Neural cell (in vitro differentiated cells): ENCODE measurements at regions not wholly inside any gene's neighbourhood (a gene's known extent, or its start where the extent isn't known, plus 50 kb on each side); places are given as distances from the start of the nearest gene placed in this dataset.

ENCODE experiments used
- EZH2 ChIP-seq: fragments of 200-600, 300-800 bp; shearing (Covaris generic), sonication (generic); IDR thresholded peaks from 2 replicates; pipeline ENCODE4 v1.6.1; 2014; ENCODE audit warnings: antibody characterized with exemption, low read length, borderline replicate concordance, mild to moderate bottlenecking; ENCODE audit not compliant: insufficient read depth, poor library complexity, severe bottlenecking
- POLR2AphosphoS5 ChIP-seq: IDR thresholded peaks from 2 replicates; pipeline ENCODE4 v1.6.1; 2012
- TF ChIP-seq, protein P1 (sequence below): fragments of 450-650 bp; IDR thresholded peaks from 2 replicates; pipeline ENCODE4 v1.5.1; 2014; ENCODE audit warnings: antibody characterized with exemption, mild to moderate bottlenecking, moderate library complexity; ENCODE audit not compliant: poor library complexity, severe bottlenecking

- TF ChIP-seq, protein P1, sequence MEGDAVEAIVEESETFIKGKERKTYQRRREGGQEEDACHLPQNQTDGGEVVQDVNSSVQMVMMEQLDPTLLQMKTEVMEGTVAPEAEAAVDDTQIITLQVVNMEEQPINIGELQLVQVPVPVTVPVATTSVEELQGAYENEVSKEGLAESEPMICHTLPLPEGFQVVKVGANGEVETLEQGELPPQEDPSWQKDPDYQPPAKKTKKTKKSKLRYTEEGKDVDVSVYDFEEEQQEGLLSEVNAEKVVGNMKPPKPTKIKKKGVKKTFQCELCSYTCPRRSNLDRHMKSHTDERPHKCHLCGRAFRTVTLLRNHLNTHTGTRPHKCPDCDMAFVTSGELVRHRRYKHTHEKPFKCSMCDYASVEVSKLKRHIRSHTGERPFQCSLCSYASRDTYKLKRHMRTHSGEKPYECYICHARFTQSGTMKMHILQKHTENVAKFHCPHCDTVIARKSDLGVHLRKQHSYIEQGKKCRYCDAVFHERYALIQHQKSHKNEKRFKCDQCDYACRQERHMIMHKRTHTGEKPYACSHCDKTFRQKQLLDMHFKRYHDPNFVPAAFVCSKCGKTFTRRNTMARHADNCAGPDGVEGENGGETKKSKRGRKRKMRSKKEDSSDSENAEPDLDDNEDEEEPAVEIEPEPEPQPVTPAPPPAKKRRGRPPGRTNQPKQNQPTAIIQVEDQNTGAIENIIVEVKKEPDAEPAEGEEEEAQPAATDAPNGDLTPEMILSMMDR, result no peak
- TF ChIP-seq EZH2 (no peak), POLR2AphosphoS5 (no peak)
Measured at GRCh38 chr2:41741951-41742595, 305.7 kb upstream of the PKDCC start.
